ENCODE measurements at regions not wholly inside any gene's neighbourhood (a gene's known extent, or its start where the extent isn't known, plus 50 kb on each side); places are given as distances from the start of the nearest gene placed in this dataset.

- H3K4me3 ChIP-seq (ENCODE audit: low read depth in 1 of 3, low read length in 3 of 3): no peak overlapping the region
- no peaks in the 10 kb centered on the region for H3K9me3 ChIP-seq (ENCODE audit: control insufficient read depth in 4 of 4, low read length in 3 of 4)
- H3K36me3 ChIP-seq (ENCODE audit: control insufficient read depth in 4 of 4, insufficient read depth in 3 of 4, low read depth in 1 of 4, low read length in 3 of 4): no peaks in the 10 kb centered on the region
- TF ChIP-seq SP1 (IDR thresholded peaks at IDR 0.05) (no peak), RAD21 (IDR thresholded peaks at IDR 0.05) (no peak)
- H3K9ac ChIP-seq (ENCODE audit: low read depth in 1 of 2, low read length in 2 of 2): no peak overlapping the region
- peaks cover 0 to 7% (median 2%) of the 10 kb centered on the region in 4 donors for H3K4me1 ChIP-seq (ENCODE audit: control insufficient read depth in 4 of 4, insufficient read depth in 4 of 4, low read length in 3 of 4)
- DNase-seq (ENCODE audit: low spot score): no peak
- 89% methylated on average over 11 of the region's 11 CpGs for WGBS
- no peaks in the 10 kb centered on the region for H3K27me3 ChIP-seq (ENCODE audit: control insufficient read depth in 4 of 4, insufficient read depth in 4 of 4, low read length in 3 of 4)
- H3K27ac ChIP-seq (ENCODE audit: low read depth in 1 of 2, low read length in 2 of 2): no peak overlapping the region
Observed at GRCh38 chr7:156478486-156478885, 162.1 kb upstream of the RNF32 start.

GRCh38 chr7:156475666-156476065 lies 164.9 kb upstream of the RNF32 start:
- DNase-seq (ENCODE audit: low spot score): no peak
- Histone ChIP-seq H3K4me3 (ENCODE audit: low read depth in 1 of 3, low read length in 3 of 3) (no peak overlapping the region), H3K27ac (ENCODE audit: low read depth in 1 of 2, low read length in 2 of 2) (no peak overlapping the region), H3K27me3 (ENCODE audit: control insufficient read depth in 4 of 4, insufficient read depth in 4 of 4, low read length in 3 of 4) (no peaks in the 10 kb centered on the region), H3K9ac (ENCODE audit: low read depth in 1 of 2, low read length in 2 of 2) (no peak overlapping the region), H3K4me1 (ENCODE audit: control insufficient read depth in 4 of 4, insufficient read depth in 4 of 4, low read length in 3 of 4) (peaks cover 0 to 7% (median 2%) of the 10 kb centered on the region in 4 donors), H3K36me3 (ENCODE audit: control insufficient read depth in 4 of 4, insufficient read depth in 3 of 4, low read depth in 1 of 4, low read length in 3 of 4) (no peaks in the 10 kb centered on the region), H3K9me3 (ENCODE audit: control insufficient read depth in 4 of 4, low read length in 3 of 4) (no peaks in the 10 kb centered on the region)
- TF ChIP-seq RAD21 (IDR thresholded peaks at IDR 0.05) (no peak), SP1 (IDR thresholded peaks at IDR 0.05) (no peak), GABPA (IDR thresholded peaks at IDR 0.05 in 1 of 2, conservative IDR thresholded peaks at IDR 0.05 in 1 of 2) (no peak), CTCF (IDR thresholded peaks at IDR 0.05; ENCODE audit: low read depth, low read length, missing input control) (no peak), EGR1 (IDR thresholded peaks at IDR 0.05; ENCODE audit: low read depth in 2 of 2) (no peak), ZBTB33 (IDR thresholded peaks at IDR 0.05) (no peak), HNF4A (conservative IDR thresholded peaks at IDR 0.05) (no peak), TAF1 (conservative IDR thresholded peaks at IDR 0.05) (no peak), MAX (IDR thresholded peaks at IDR 0.05) (no peak), JUND (IDR thresholded peaks at IDR 0.05) (no peak), REST (IDR thresholded peaks at IDR 0.05) (no peak), HNF4G (IDR thresholded peaks at IDR 0.05) (no peak), RXRA (IDR thresholded peaks at IDR 0.05) (no peak), YY1 (IDR thresholded peaks at IDR 0.05) (no peak), FOXA2 (IDR thresholded peaks at IDR 0.05) (no peak), NR2F2 (IDR thresholded peaks at IDR 0.05) (no peak), ATF3 (IDR thresholded peaks at IDR 0.05) (no peak)
- 84% methylated on average over 5 of the region's 5 CpGs for WGBS
